ENCODE measurements at regions not wholly inside any gene's neighbourhood (a gene's known extent, or its start where the extent isn't known, plus 50 kb on each side); places are given as distances from the start of the nearest gene placed in this dataset.

DNA sequence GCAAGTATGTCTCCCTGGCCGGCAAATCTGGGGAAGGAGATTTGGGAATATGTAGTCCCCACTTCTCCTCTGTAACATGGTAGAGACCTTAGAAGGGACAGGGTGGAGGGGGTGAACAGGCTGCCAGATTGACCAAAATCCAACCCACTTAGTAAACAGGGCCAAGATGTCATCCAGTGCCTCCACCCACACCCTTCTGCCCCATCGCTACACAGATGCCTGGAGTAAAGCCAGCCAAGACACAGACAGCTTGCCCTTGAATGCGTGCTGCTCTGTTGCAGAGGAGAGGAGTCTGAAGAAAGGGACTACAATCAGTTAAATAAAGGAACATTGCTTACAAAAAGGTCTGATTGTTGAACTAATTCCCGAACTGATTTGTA lies 160.1 kb upstream of the LDB2 start:
- Histone ChIP-seq H3K27ac (ENCODE audit: control insufficient read depth, insufficient read depth) (no peak overlapping the region), H3K9me3 (replicated peaks; ENCODE audit: control insufficient read depth, insufficient read depth, low read length) (no peaks in the 10 kb centered on the region), H3K4me2 (ENCODE audit: control insufficient read depth, insufficient read depth) (no peak overlapping the region), H4K20me1 (ENCODE audit: control insufficient read depth, insufficient read depth) (no peaks in the 10 kb centered on the region; the same call in 1 of the 2 replicates), H3K79me2 (ENCODE audit: control insufficient read depth, insufficient read depth, low read length) (no peaks in the 10 kb centered on the region), H3K4me3 (no peak overlapping the region), H2AFZ (ENCODE audit: control insufficient read depth, low read depth, low read length) (no peak overlapping the region), H3K36me3 (ENCODE audit: control insufficient read depth in 2 of 2, insufficient read depth in 2 of 2, low read length in 1 of 2) (no peaks in the 10 kb centered on the region), H3K4me1 (ENCODE audit: control insufficient read depth, insufficient read depth, low read length) (no peaks in the 10 kb centered on the region), H3K9ac (ENCODE audit: control insufficient read depth, insufficient read depth, low read length) (no peak overlapping the region), H3K27me3 (replicated peaks in 1 of 2; ENCODE audit: control insufficient read depth in 2 of 2, insufficient read depth in 2 of 2, low read length in 1 of 2) (no peaks in the 10 kb centered on the region; a peak in 1 of 4 replicates)
- ATAC-seq (no peak), DNase-seq (ENCODE audit: low read depth, low spot score) (no peak), FAIRE-seq (no peak)
- in situ Hi-C loops (cut with MboI), result no loop called here
- 53% methylated on average over 4 of the region's 4 CpGs for WGBS (ENCODE audit: insufficient coverage, insufficient replicate concordance, low lambda C conversion rate, missing lambda C conversion rate)
- intact Hi-C loops (cut with micrococcal nuclease; ENCODE audit: unreplicated experiment), result no loop called here
- no peak for TF ChIP-seq CREM (IDR thresholded peaks at IDR 0.05; ENCODE audit: low read depth)
- TF ChIP-seq, protein P1, sequence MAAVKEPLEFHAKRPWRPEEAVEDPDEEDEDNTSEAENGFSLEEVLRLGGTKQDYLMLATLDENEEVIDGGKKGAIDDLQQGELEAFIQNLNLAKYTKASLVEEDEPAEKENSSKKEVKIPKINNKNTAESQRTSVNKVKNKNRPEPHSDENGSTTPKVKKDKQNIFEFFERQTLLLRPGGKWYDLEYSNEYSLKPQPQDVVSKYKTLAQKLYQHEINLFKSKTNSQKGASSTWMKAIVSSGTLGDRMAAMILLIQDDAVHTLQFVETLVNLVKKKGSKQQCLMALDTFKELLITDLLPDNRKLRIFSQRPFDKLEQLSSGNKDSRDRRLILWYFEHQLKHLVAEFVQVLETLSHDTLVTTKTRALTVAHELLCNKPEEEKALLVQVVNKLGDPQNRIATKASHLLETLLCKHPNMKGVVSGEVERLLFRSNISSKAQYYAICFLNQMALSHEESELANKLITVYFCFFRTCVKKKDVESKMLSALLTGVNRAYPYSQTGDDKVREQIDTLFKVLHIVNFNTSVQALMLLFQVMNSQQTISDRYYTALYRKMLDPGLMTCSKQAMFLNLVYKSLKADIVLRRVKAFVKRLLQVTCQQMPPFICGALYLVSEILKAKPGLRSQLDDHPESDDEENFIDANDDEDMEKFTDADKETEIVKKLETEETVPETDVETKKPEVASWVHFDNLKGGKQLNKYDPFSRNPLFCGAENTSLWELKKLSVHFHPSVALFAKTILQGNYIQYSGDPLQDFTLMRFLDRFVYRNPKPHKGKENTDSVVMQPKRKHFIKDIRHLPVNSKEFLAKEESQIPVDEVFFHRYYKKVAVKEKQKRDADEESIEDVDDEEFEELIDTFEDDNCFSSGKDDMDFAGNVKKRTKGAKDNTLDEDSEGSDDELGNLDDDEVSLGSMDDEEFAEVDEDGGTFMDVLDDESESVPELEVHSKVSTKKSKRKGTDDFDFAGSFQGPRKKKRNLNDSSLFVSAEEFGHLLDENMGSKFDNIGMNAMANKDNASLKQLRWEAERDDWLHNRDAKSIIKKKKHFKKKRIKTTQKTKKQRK (IDR thresholded peaks at IDR 0.05; ENCODE audit: low read depth, low read length), result no peak
- TF ChIP-seq, protein P2, sequence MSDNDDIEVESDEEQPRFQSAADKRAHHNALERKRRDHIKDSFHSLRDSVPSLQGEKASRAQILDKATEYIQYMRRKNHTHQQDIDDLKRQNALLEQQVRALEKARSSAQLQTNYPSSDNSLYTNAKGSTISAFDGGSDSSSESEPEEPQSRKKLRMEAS (IDR thresholded peaks at IDR 0.05; ENCODE audit: low read depth, low read length), result no peak
- TF ChIP-seq GATAD2B (conservative IDR thresholded peaks at IDR 0.05; ENCODE audit: low read depth), result no peak
- TF ChIP-seq JUNB (IDR thresholded peaks at IDR 0.05), result no peak
- no peak for TF ChIP-seq MXI1 (IDR thresholded peaks at IDR 0.05; ENCODE audit: low read depth, low read length)
- no peak for TF ChIP-seq LARP7 (IDR thresholded peaks at IDR 0.05)
- TF ChIP-seq RAD51 (IDR thresholded peaks at IDR 0.05), result no peak
- no peak for TF ChIP-seq KDM1A (IDR thresholded peaks at IDR 0.05; ENCODE audit: borderline replicate concordance)
- TF ChIP-seq POLR2A (IDR thresholded peaks at IDR 0.05; ENCODE audit: low read depth, low read length), result no peak
- TF ChIP-seq SPI1 (IDR thresholded peaks at IDR 0.05; ENCODE audit: borderline replicate concordance, insufficient read depth, low read depth, low read length), result no peak
- TF ChIP-seq ZNF207 (IDR thresholded peaks at IDR 0.05; ENCODE audit: borderline replicate concordance), result no peak
- TF ChIP-seq, protein P3, sequence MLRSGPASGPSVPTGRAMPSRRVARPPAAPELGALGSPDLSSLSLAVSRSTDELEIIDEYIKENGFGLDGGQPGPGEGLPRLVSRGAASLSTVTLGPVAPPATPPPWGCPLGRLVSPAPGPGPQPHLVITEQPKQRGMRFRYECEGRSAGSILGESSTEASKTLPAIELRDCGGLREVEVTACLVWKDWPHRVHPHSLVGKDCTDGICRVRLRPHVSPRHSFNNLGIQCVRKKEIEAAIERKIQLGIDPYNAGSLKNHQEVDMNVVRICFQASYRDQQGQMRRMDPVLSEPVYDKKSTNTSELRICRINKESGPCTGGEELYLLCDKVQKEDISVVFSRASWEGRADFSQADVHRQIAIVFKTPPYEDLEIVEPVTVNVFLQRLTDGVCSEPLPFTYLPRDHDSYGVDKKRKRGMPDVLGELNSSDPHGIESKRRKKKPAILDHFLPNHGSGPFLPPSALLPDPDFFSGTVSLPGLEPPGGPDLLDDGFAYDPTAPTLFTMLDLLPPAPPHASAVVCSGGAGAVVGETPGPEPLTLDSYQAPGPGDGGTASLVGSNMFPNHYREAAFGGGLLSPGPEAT (IDR thresholded peaks at IDR 0.05; ENCODE audit: low read depth), result no peak
- no peak for TF ChIP-seq KAT2A (conservative IDR thresholded peaks at IDR 0.05; ENCODE audit: control insufficient read depth, low read depth, low read length)
- no peak for TF ChIP-seq NR2C1 (IDR thresholded peaks at IDR 0.05)
- TF ChIP-seq CHD1 (IDR thresholded peaks at IDR 0.05; ENCODE audit: low read depth, low read length), result no peak
- no peak for TF ChIP-seq ASH2L (IDR thresholded peaks at IDR 0.05; ENCODE audit: borderline replicate concordance, low read depth)
- POLR2A ChIA-PET, result no interaction called here
- RAD21 ChIA-PET (ENCODE audit: unreplicated experiment), result no interaction called here
- BruUV-seq (replicated peaks), result no TSS peak
- SMC1A ChIA-PET (ENCODE audit: uncharacterized antibody, unreplicated experiment), result interaction anchor here (0.8 kb wide), 1 partner anchor 10 kb away, joined by 3 read pairs; no protein-coding TSS in a partner anchor
- CTCF ChIA-PET, result no interaction called here
